Gastroesophageal sphincter (tissue), 4 donors: ENCODE measurements at regions not wholly inside any gene's neighbourhood (a gene's known extent, or its start where the extent isn't known, plus 50 kb on each side); places are given as distances from the start of the nearest gene placed in this dataset.

Source experiments
- ATAC-seq: fragments of 150-250 bp; one replicate; pipeline ENCODE4 v1.9.1; 2016; ENCODE audit warnings: mild to moderate bottlenecking, moderate library complexity
- H3K27ac ChIP-seq, 4 donors: fragments of 200-600 bp; sonication (generic) in 3 of 4; 1 replicate in 3 of 4; 2 replicates in 1 of 4; pipeline ENCODE4 v1.5.1; 2016 to 2019
- H3K27me3 ChIP-seq: fragments of 200-600 bp; sonication (generic); one replicate; pipeline ENCODE4 v1.5.1; 2019
- H3K36me3 ChIP-seq, 2 donors: fragments of 200-600 bp; sonication (generic); one replicate each; pipeline ENCODE4 v1.5.1; 2019; ENCODE audit warnings: control low read depth in 1 of 2
- H3K4me1 ChIP-seq, 3 donors: fragments of 200-600 bp; sonication (generic); 1 replicate in 2 of 3; 2 replicates in 1 of 3; pipeline ENCODE4 v1.5.1; 2016 to 2019; ENCODE audit warnings: control low read depth in 2 of 3
- H3K4me3 ChIP-seq, 2 donors: fragments of 200-600 bp; sonication (generic); one replicate each; pipeline ENCODE4 v1.5.1; 2019; ENCODE audit warnings: mild to moderate bottlenecking in 1 of 2, moderate library complexity in 1 of 2
- H3K9me3 ChIP-seq, 3 donors: fragments of 200-600 bp; sonication (generic); one replicate each; pipeline ENCODE4 v1.5.1; 2017 to 2019; ENCODE audit warnings: control low read depth in 2 of 3
- CTCF ChIP-seq, 4 experiments: fragments of 200-600 bp in 2 of 4; fragments of 450-650 bp in 2 of 4; sonication (generic) in 1 of 4; IDR thresholded peaks; one replicate each; pipeline ENCODE4 v1.5.1; 2017 to 2019; ENCODE audit warnings: antibody characterized with exemption in 4 of 4, mild to moderate bottlenecking in 2 of 4, moderate library complexity in 2 of 4
- EP300 ChIP-seq: sonication (generic); formaldehyde crosslinking; IDR thresholded peaks from one replicate; pipeline ENCODE4 v1.6.1; 2017; ENCODE audit warnings: antibody characterized with exemption, mild to moderate bottlenecking
- POLR2A ChIP-seq, 2 donors: fragments of 450-650 bp; IDR thresholded peaks; one replicate each; pipeline ENCODE4 v1.6.1; 2017; ENCODE audit warnings: antibody characterized with exemption in 2 of 2, mild to moderate bottlenecking in 2 of 2, moderate library complexity in 1 of 2
- POLR2AphosphoS5 ChIP-seq: sonication (generic); formaldehyde crosslinking; IDR thresholded peaks from one replicate; pipeline ENCODE4 v1.6.1; 2017; ENCODE audit warnings: antibody characterized with exemption
- WGBS, 2 donors: methylation state at CpG; one replicate each; pipeline ENCODE4 v1.1.5; 2018; ENCODE audit warnings: low coverage in 1 of 2; 5-methylcytosine and 5-hydroxymethylcytosine counted together

GRCh38 chr2:188077757-188078156 lies 213.9 kb upstream of the GULP1 start:
- H3K4me3 ChIP-seq, result no peak overlapping the region
- no peak for TF ChIP-seq POLR2A (IDR thresholded peaks at IDR 0.05)
- TF ChIP-seq POLR2AphosphoS5, result no peak
- no peak for TF ChIP-seq EP300
- TF ChIP-seq CTCF (IDR thresholded peaks at IDR 0.05), result no peak
- no peaks in the 10 kb centered on the region for H3K4me1 ChIP-seq
- H3K36me3 ChIP-seq, result no peaks in the 10 kb centered on the region
- H3K27me3 ChIP-seq, result no peaks in the 10 kb centered on the region
- no peak for ATAC-seq
- H3K27ac ChIP-seq, result no peak overlapping the region
- H3K9me3 ChIP-seq, result peaks cover 0 to 20% (median 0%) of the 10 kb centered on the region in 3 donors

DNA sequence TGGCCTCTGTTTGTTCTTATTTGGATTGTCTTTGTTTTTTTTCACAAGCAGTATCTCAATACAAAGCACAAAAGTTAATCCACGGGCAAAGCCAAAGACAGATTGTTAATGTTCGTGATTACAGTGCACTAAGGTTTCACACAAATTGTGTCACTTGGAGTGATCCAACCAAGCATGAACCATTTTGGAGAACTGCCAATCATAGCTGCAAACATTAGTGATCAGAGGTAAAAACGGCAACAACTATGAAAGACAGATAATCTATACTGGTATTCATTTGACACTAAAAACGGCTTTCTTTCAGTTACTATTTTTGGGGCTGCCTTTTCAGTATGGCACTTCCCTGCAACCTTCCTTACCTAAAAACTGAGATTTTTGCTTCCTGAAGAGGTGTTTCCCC lies 213.1 kb upstream of the GULP1 start:
- WGBS, 2 donors, result 52 to 74% methylated on average over 4 of the region's 4 CpGs

DNA sequence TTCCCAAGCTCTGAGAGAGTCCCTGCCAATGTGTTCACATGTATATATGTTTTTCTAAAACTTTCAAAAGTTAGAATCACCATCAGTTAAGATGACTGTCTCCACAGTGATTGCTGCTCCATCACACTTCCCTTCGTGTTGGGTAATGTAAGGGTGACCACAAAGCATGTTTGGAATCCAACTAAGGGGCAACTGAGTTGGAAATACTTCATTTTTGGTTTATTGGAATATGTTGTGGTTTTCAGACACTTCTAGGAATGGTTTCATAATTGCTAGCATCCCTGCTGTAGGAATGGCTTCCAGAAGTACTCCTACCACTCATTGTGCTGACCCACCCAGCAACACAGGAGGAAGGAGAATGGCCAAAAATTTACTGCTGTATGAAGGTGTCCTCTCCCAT lies 212.5 kb upstream of the GULP1 start:
- Histone ChIP-seq H3K4me3 (no peak overlapping the region), H3K9me3 (peaks cover 0 to 8% (median 0%) of the 10 kb centered on the region in 3 donors), H3K27me3 (no peaks in the 10 kb centered on the region), H3K27ac (no peak overlapping the region), H3K4me1 (no peaks in the 10 kb centered on the region), H3K36me3 (no peaks in the 10 kb centered on the region)
- WGBS, 2 donors, result 71 to 88% methylated on average over 1 of the region's 1 CpG
- TF ChIP-seq CTCF (IDR thresholded peaks at IDR 0.05) (no peak), POLR2AphosphoS5 (no peak)
- ATAC-seq, result no peak

More for the DNA sequence above, 213.1 kb upstream of the GULP1 start:
- H3K36me3 ChIP-seq, result no peaks in the 10 kb centered on the region
- no peaks in the 10 kb centered on the region for H3K4me1 ChIP-seq
- no peak overlapping the region for H3K27ac ChIP-seq
- no peak for TF ChIP-seq POLR2AphosphoS5
- no peak for TF ChIP-seq POLR2A (IDR thresholded peaks at IDR 0.05)
- TF ChIP-seq CTCF (IDR thresholded peaks at IDR 0.05), result no peak
- no peak for TF ChIP-seq EP300
- H3K9me3 ChIP-seq, result peaks cover 0 to 15% (median 0%) of the 10 kb centered on the region in 3 donors
- H3K27me3 ChIP-seq, result no peaks in the 10 kb centered on the region
- no peak overlapping the region for H3K4me3 ChIP-seq
- ATAC-seq, result no peak

GRCh38 chr2:188085421-188085820 lies 206.3 kb upstream of the GULP1 start:
- H3K9me3 ChIP-seq, result no peaks in the 10 kb centered on the region
- no peak overlapping the region for H3K4me3 ChIP-seq
- TF ChIP-seq CTCF (IDR thresholded peaks at IDR 0.05), result no peak
- TF ChIP-seq POLR2A (IDR thresholded peaks at IDR 0.05), result no peak
- no peak for TF ChIP-seq EP300
- no peak for TF ChIP-seq POLR2AphosphoS5
- no peak for ATAC-seq
- H3K27me3 ChIP-seq, result no peaks in the 10 kb centered on the region
- H3K36me3 ChIP-seq, result no peaks in the 10 kb centered on the region
- no peaks in the 10 kb centered on the region for H3K4me1 ChIP-seq
- 67% methylated on average over 3 of the region's 4 CpGs; no CpG with 5 or more reads in 1 of the 2 donors for WGBS, 2 donors
- no peak overlapping the region for H3K27ac ChIP-seq

DNA sequence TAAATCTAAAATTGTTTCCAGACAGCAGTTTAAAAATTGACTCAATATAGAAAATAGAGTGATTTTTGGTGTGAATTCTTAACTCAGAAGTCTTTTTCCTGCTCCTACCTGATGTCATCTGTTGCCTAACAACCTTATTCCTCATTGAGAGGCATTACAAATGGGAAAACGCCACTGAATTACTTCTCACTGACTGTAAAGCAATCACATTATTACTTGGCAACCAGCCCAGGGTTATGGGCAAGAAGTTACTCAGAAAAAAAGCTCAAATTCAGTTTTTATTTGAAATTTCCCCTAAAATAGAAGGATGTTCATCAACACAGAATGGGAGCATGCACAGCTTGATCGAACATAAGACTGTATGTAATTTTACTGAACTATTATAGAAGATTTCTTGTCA lies 201.8 kb upstream of the GULP1 start:
- H3K4me3 ChIP-seq, result no peak overlapping the region
- no peaks in the 10 kb centered on the region for H3K9me3 ChIP-seq
- WGBS, 2 donors, result 74 to 75% methylated on average over 2 of the region's 2 CpGs
- H3K4me1 ChIP-seq, result no peaks in the 10 kb centered on the region
- H3K36me3 ChIP-seq, result no peaks in the 10 kb centered on the region
- H3K27ac ChIP-seq, result no peak overlapping the region
- H3K27me3 ChIP-seq, result no peaks in the 10 kb centered on the region
- TF ChIP-seq CTCF (IDR thresholded peaks at IDR 0.05) (no peak), POLR2A (IDR thresholded peaks at IDR 0.05) (no peak), POLR2AphosphoS5 (no peak), EP300 (no peak)
- no peak for ATAC-seq
